ENCODE measurements at regions not wholly inside any gene's neighbourhood (a gene's known extent, or its start where the extent isn't known, plus 50 kb on each side); places are given as distances from the start of the nearest gene placed in this dataset.

DNA sequence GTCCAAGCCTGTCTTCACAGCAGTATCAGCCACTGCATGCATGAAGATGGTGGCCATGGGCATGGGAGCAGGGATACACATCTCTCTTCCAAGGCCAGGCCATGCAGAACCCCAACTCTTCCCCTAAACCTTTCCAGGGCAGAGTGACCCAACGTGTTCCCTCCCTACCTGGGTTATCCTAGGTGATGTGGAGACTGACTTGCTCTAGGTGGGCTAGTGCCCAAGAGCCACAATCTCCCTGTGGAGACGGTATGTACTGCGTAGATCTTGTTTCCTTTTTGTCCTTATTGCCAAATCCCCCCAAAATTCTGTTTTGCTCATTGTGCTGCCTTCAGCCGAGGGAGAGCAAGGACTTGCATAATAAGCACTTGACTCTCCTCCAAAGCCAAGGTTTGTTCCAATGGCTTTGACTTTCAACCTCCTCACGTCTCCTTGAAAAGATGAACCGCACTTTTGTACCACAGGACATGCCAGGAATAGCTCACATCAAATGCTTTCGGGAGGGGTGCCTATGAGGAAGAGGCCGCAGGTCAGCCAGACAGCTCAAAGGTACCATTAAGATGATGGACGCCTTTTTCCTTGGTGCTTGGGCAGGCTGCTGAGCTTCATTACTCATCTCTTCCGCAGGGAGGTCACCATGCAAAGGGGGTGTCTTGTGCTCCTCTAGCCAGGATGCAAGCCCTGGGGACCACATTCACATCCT, 76.2 kb upstream of the GLI2 start:
- H3K79me2 ChIP-seq (ENCODE audit: control insufficient read depth in 1 of 2, insufficient read depth in 2 of 2, low read length in 2 of 2), result no peaks in the 10 kb centered on the region
- no peaks in the 10 kb centered on the region; the same call in 1 of the 2 replicates for H3K23me2 ChIP-seq (ENCODE audit: low read depth, low read length)
- H3K9ac ChIP-seq (replicated peaks in 1 of 4; ENCODE audit: extremely low read depth in 1 of 4, low read depth in 3 of 4, low read length in 3 of 4), result no peak overlapping the region
- H4K5ac ChIP-seq (ENCODE audit: insufficient read length, low read depth, low read length), result no peak overlapping the region
- peaks cover 8 to 40% (median 22%) of the 10 kb centered on the region in 4 experiments for H3K27me3 ChIP-seq (replicated peaks in 1 of 4; ENCODE audit: control insufficient read depth in 3 of 4, extremely low read depth in 1 of 4, insufficient read depth in 3 of 4, low read length in 3 of 4)
- 91% methylated on average over 10 of the region's 10 CpGs; no CpG with 5 or more reads in 1 of the 2 experiments for WGBS, 2 experiments (ENCODE audit: extremely low coverage in 1 of 2, insufficient coverage in 1 of 2, insufficient read length in 1 of 2, insufficient replicate concordance in 2 of 2, low coverage in 1 of 2, low lambda C conversion rate in 2 of 2, missing lambda C conversion rate in 1 of 2)
- H2BK5ac ChIP-seq (ENCODE audit: low read depth, low read length), result no peak overlapping the region
- no peak overlapping the region for H2AK5ac ChIP-seq (ENCODE audit: low read depth, low read length)
- peak overlapping the region; percentile 1; the same call in 1 of the 2 replicates for H2BK12ac ChIP-seq (ENCODE audit: low read depth, low read length)
- no peak overlapping the region for H3K14ac ChIP-seq (ENCODE audit: insufficient read length)
- H3K4me2 ChIP-seq (ENCODE audit: insufficient read depth in 1 of 2, low read depth in 2 of 2, low read length in 2 of 2), result no peak overlapping the region
- no peak overlapping the region for H3K27ac ChIP-seq (ENCODE audit: low read depth, low read length)
- H2BK120ac ChIP-seq (replicated peaks; ENCODE audit: low read depth, low read length), result no peak overlapping the region
- FAIRE-seq (no peak), DNase-seq (ENCODE audit: low read depth in 1 of 2, low spot score in 2 of 2) (no peak)
- H3K4ac ChIP-seq (replicated peaks; ENCODE audit: insufficient read length, low read depth, low read length), result no peak overlapping the region
- no peak overlapping the region for H3K56ac ChIP-seq (replicated peaks; ENCODE audit: insufficient read length, low read depth, low read length)
- H4K8ac ChIP-seq (ENCODE audit: extremely low read depth, insufficient read depth, low read length), result no peak overlapping the region
- H3K4me3 ChIP-seq (ENCODE audit: extremely low read depth in 1 of 4, insufficient read depth in 2 of 4, low read depth in 3 of 4, low read length in 4 of 4), result no peak overlapping the region
- H2BK20ac ChIP-seq (ENCODE audit: low read length), result no peak overlapping the region
- no peak overlapping the region for H2BK15ac ChIP-seq (ENCODE audit: low read length)
- no peak overlapping the region for H4K91ac ChIP-seq (replicated peaks; ENCODE audit: insufficient read length, low read length)
- H4K20me1 ChIP-seq (replicated peaks in 1 of 2; ENCODE audit: control insufficient read depth in 1 of 2, insufficient read depth in 2 of 2, low read length in 2 of 2), result no peaks in the 10 kb centered on the region
- H3K18ac ChIP-seq (ENCODE audit: extremely low read depth, low read length), result no peak overlapping the region
- H3K79me1 ChIP-seq (ENCODE audit: low read depth, low read length), result no peaks in the 10 kb centered on the region
- H3K23ac ChIP-seq (ENCODE audit: insufficient read length), result no peak overlapping the region
- POLR2A ChIA-PET (ENCODE audit: partially characterized antibody), result interaction anchor here (0.9 kb wide), 1 partner anchor 16 kb away, joined by 3 read pairs; no protein-coding TSS in a partner anchor
- CTCF ChIA-PET (ENCODE audit: partially characterized antibody), result interaction anchor here (0.6 to 7.7 kb wide), 8 partner anchors 9 to 699 kb away, joined by 3 to 58 read pairs (median 4); no protein-coding TSS in a partner anchor
- no peaks in the 10 kb centered on the region for H3K9me3 ChIP-seq (ENCODE audit: insufficient read depth in 2 of 2, low read depth in 1 of 2, low read length in 1 of 2)
- no peaks in the 10 kb centered on the region for H3K36me3 ChIP-seq (ENCODE audit: control insufficient read depth in 2 of 4, insufficient read depth in 4 of 4, low read length in 3 of 4)
- peaks cover 1 to 13% (median 8%) of the 10 kb centered on the region in 4 experiments; a peak in 6 of 7 replicates for H3K4me1 ChIP-seq (replicated peaks in 1 of 4; ENCODE audit: control insufficient read depth in 3 of 4, insufficient read depth in 4 of 4, low read length in 3 of 4)
- H2AFZ ChIP-seq (ENCODE audit: low read length), result no peak overlapping the region
- TF ChIP-seq, protein P1, sequence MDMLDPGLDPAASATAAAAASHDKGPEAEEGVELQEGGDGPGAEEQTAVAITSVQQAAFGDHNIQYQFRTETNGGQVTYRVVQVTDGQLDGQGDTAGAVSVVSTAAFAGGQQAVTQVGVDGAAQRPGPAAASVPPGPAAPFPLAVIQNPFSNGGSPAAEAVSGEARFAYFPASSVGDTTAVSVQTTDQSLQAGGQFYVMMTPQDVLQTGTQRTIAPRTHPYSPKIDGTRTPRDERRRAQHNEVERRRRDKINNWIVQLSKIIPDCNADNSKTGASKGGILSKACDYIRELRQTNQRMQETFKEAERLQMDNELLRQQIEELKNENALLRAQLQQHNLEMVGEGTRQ (IDR thresholded peaks at IDR 0.05; ENCODE audit: low read length), result no peak
- no peak for TF ChIP-seq HDAC6 (IDR thresholded peaks at IDR 0.05; ENCODE audit: low read depth, low read length)
- no peak for TF ChIP-seq ATF3 (IDR thresholded peaks at IDR 0.05; ENCODE audit: insufficient read depth, low read depth, low read length)
- TF ChIP-seq SP4 (IDR thresholded peaks at IDR 0.05; ENCODE audit: low read length), result no peak
- no peak for TF ChIP-seq NRF1 (IDR thresholded peaks at IDR 0.05; ENCODE audit: low read depth, low read length)
- no peak for TF ChIP-seq BRCA1 (IDR thresholded peaks at IDR 0.05; ENCODE audit: low read depth, low read length)
- no peak for TF ChIP-seq TAF1 (IDR thresholded peaks at IDR 0.05; ENCODE audit: low read depth, low read length)
- TF ChIP-seq CTBP2 (IDR thresholded peaks at IDR 0.05; ENCODE audit: borderline replicate concordance, insufficient read depth, insufficient read length, low read length), result no peak
- TF ChIP-seq NANOG (IDR thresholded peaks at IDR 0.05; ENCODE audit: insufficient read depth, low read depth, low read length, poor library complexity, severe bottlenecking), result no peak
